Osteoblast (primary cell): ENCODE measurements at regions not wholly inside any gene's neighbourhood (a gene's known extent, or its start where the extent isn't known, plus 50 kb on each side); places are given as distances from the start of the nearest gene placed in this dataset.

Experiments
- DNase-seq: peaks from one replicate; pipeline ENCODE4 v3.0.0; 2011; ENCODE audit warnings: low spot score, mixed read lengths; ENCODE audit not compliant: insufficient read length; ENCODE audit errors: missing footprints
- H2AFZ ChIP-seq: 2 replicates; pipeline ENCODE4 v1.6.0; 2011; ENCODE audit warnings: mild to moderate bottlenecking, low read length
- H3K27ac ChIP-seq: 2 replicates; pipeline ENCODE4 v1.5.1; 2011; ENCODE audit warnings: mild to moderate bottlenecking, low read depth, low read length, moderate library complexity
- H3K27me3 ChIP-seq: 2 replicates; pipeline ENCODE4 v1.6.0; 2012; ENCODE audit warnings: mild to moderate bottlenecking, control low read depth, inconsistent platforms, low read length, moderate library complexity; ENCODE audit not compliant: insufficient read depth
- H3K36me3 ChIP-seq: 2 replicates; pipeline ENCODE4 v1.5.1; 2011; ENCODE audit warnings: mild to moderate bottlenecking, low read length, control low read depth, moderate library complexity; ENCODE audit not compliant: insufficient read depth
- H3K4me1 ChIP-seq: 2 replicates; pipeline ENCODE4 v1.5.1; 2011; ENCODE audit warnings: mild to moderate bottlenecking, low read length, control low read depth, moderate library complexity; ENCODE audit not compliant: insufficient read depth
- H3K4me2 ChIP-seq: 2 replicates; pipeline ENCODE4 v1.6.0; 2011; ENCODE audit warnings: mild to moderate bottlenecking, low read length; ENCODE audit not compliant: insufficient read depth
- H3K4me3 ChIP-seq: fragments of 200-600 bp; sonication (generic); 3 replicates; pipeline ENCODE4 v1.5.1; 2012; ENCODE audit warnings: mild to moderate bottlenecking, low read length, inconsistent platforms; ENCODE audit not compliant: insufficient read depth
- H3K79me2 ChIP-seq: 2 replicates; pipeline ENCODE4 v1.6.0; 2012; ENCODE audit warnings: mild to moderate bottlenecking, low read length, control low read depth, inconsistent platforms; ENCODE audit not compliant: insufficient read depth
- H3K9me3 ChIP-seq: 2 replicates; pipeline ENCODE4 v1.5.1; 2011; ENCODE audit warnings: low read depth, low read length, control low read depth
- H4K20me1 ChIP-seq: 2 replicates; pipeline ENCODE4 v1.6.0; 2012; ENCODE audit warnings: mild to moderate bottlenecking, low read length, control low read depth; ENCODE audit not compliant: insufficient read depth
- TF ChIP-seq, protein P1 (sequence below): IDR thresholded peaks from 2 replicates; pipeline ENCODE4 v1.5.1; 2011; ENCODE audit warnings: mild to moderate bottlenecking, low read depth, low read length, moderate library complexity; ENCODE audit errors: extremely low read depth

GRCh38 chr18:29305516-29305915, 1128.6 kb upstream of the CDH2 start:
- no peak for DNase-seq

GRCh38 chr18:29301048-29301447, 1124.1 kb upstream of the CDH2 start:
- Histone ChIP-seq H3K27ac (no peak overlapping the region), H3K4me3 (no peak overlapping the region), H2AFZ (no peak overlapping the region), H3K27me3 (no peaks in the 10 kb centered on the region), H3K9me3 (no peaks in the 10 kb centered on the region), H3K36me3 (no peaks in the 10 kb centered on the region), H3K4me1 (no peaks in the 10 kb centered on the region), H3K79me2 (no peaks in the 10 kb centered on the region), H3K4me2 (no peak overlapping the region), H4K20me1 (no peaks in the 10 kb centered on the region)
- DNase-seq: no peak
- TF ChIP-seq, protein P1, sequence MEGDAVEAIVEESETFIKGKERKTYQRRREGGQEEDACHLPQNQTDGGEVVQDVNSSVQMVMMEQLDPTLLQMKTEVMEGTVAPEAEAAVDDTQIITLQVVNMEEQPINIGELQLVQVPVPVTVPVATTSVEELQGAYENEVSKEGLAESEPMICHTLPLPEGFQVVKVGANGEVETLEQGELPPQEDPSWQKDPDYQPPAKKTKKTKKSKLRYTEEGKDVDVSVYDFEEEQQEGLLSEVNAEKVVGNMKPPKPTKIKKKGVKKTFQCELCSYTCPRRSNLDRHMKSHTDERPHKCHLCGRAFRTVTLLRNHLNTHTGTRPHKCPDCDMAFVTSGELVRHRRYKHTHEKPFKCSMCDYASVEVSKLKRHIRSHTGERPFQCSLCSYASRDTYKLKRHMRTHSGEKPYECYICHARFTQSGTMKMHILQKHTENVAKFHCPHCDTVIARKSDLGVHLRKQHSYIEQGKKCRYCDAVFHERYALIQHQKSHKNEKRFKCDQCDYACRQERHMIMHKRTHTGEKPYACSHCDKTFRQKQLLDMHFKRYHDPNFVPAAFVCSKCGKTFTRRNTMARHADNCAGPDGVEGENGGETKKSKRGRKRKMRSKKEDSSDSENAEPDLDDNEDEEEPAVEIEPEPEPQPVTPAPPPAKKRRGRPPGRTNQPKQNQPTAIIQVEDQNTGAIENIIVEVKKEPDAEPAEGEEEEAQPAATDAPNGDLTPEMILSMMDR: no peak

More at GRCh38 chr18:29305516-29305915, 1128.6 kb upstream of the CDH2 start:
- Histone ChIP-seq H3K4me3 (no peak overlapping the region), H3K79me2 (no peaks in the 10 kb centered on the region), H3K4me2 (no peak overlapping the region), H3K27me3 (no peaks in the 10 kb centered on the region), H2AFZ (peak overlapping the region; percentile 25), H3K4me1 (no peaks in the 10 kb centered on the region), H3K9me3 (no peaks in the 10 kb centered on the region), H3K27ac (no peak overlapping the region), H4K20me1 (no peaks in the 10 kb centered on the region), H3K36me3 (no peaks in the 10 kb centered on the region)
- TF ChIP-seq, protein P1: no peak

GRCh38 chr18:29285471-29285870, 1108.5 kb upstream of the CDH2 start:
- TF ChIP-seq, protein P1: no peak

DNA sequence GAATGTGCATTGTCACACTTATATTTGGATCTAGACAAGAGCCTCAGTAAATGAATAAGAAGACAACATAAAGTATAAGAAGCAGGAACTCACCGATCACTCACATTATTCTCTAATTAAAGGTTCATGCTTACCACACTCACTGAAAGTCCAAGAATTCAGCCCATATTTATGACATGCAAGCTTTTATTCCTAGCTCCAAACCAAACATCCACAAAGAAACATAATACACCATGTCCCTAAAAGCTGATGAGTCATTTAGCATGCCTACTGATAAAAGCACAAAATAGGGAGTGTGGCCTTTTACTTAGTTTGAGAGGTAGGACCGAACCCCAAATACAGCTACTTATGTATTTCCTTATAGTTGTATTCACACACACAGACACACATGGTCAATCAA, 1094.6 kb upstream of the CDH2 start:
- DNase-seq: no peak
- H3K4me3 ChIP-seq: no peak overlapping the region
- TF ChIP-seq, protein P1: no peak
- no peaks in the 10 kb centered on the region for H3K27me3 ChIP-seq
- H4K20me1 ChIP-seq: no peaks in the 10 kb centered on the region
- no peak overlapping the region for H3K4me2 ChIP-seq
- no peak overlapping the region for H3K27ac ChIP-seq
- no peaks in the 10 kb centered on the region for H3K79me2 ChIP-seq
- no peaks in the 10 kb centered on the region for H3K9me3 ChIP-seq
- H3K36me3 ChIP-seq: no peaks in the 10 kb centered on the region
- no peak overlapping the region for H2AFZ ChIP-seq
- H3K4me1 ChIP-seq: peaks cover 5% of the 10 kb centered on the region

More at GRCh38 chr18:29285471-29285870, 1108.5 kb upstream of the CDH2 start:
- no peaks in the 10 kb centered on the region for H3K27me3 ChIP-seq
- DNase-seq: no peak
- no peak overlapping the region for H3K4me2 ChIP-seq
- H3K36me3 ChIP-seq: no peaks in the 10 kb centered on the region
- peak overlapping the region; percentile 59 for H2AFZ ChIP-seq
- H3K9me3 ChIP-seq: no peaks in the 10 kb centered on the region
- no peak overlapping the region for H3K4me3 ChIP-seq
- H3K79me2 ChIP-seq: no peaks in the 10 kb centered on the region
- H3K4me1 ChIP-seq: no peaks in the 10 kb centered on the region
- H4K20me1 ChIP-seq: no peaks in the 10 kb centered on the region
- no peak overlapping the region for H3K27ac ChIP-seq
